Subcutaneous abdominal adipose tissue (tissue), 5 donors: ENCODE measurements at regions not wholly inside any gene's neighbourhood (a gene's known extent, or its start where the extent isn't known, plus 50 kb on each side); places are given as distances from the start of the nearest gene placed in this dataset.

Experiments used
- H3K27ac ChIP-seq: one replicate; pipeline ENCODE4 v1.7.0; 2013; ENCODE audit warnings: low read depth, mild to moderate bottlenecking, inconsistent platforms, low read length, moderate library complexity
- H3K27me3 ChIP-seq, 5 donors: one replicate each; pipeline ENCODE4 v1.7.0; 2013; ENCODE audit warnings: low read length in 5 of 5, inconsistent platforms in 1 of 5; ENCODE audit not compliant: control insufficient read depth in 5 of 5, insufficient read depth in 4 of 5
- H3K36me3 ChIP-seq, 5 donors: one replicate each; pipeline ENCODE4 v1.7.0; 2013; ENCODE audit warnings: low read length in 5 of 5; ENCODE audit not compliant: control insufficient read depth in 5 of 5, insufficient read depth in 5 of 5
- H3K4me1 ChIP-seq, 5 donors: one replicate each; pipeline ENCODE4 v1.7.0; 2013; ENCODE audit warnings: low read length in 5 of 5, mild to moderate bottlenecking in 3 of 5, moderate library complexity in 1 of 5; ENCODE audit not compliant: control insufficient read depth in 5 of 5, insufficient read depth in 5 of 5
- H3K4me3 ChIP-seq, 5 donors: one replicate each; pipeline ENCODE4 v1.7.0; 2013; ENCODE audit warnings: low read length in 5 of 5, low read depth in 1 of 5
- H3K9ac ChIP-seq, 5 donors: one replicate each; pipeline ENCODE4 v1.7.0; 2013; ENCODE audit warnings: low read length in 5 of 5, mild to moderate bottlenecking in 4 of 5, moderate library complexity in 3 of 5
- H3K9me3 ChIP-seq, 5 donors: one replicate each; pipeline ENCODE4 v1.7.0; 2013; ENCODE audit warnings: low read length in 5 of 5; ENCODE audit not compliant: control insufficient read depth in 5 of 5
- donor health status: healthy.
- donor health status: healthy.
- donor health status: healthy.
- donor health status: healthy.
- donor health status: healthy.

GRCh38 chr9:36779582-36779981 lies 206.9 kb downstream of the MELK start:
- Histone ChIP-seq H3K4me3 (no peak overlapping the region), H3K9me3 (no peaks in the 10 kb centered on the region), H3K27ac (no peak overlapping the region), H3K27me3 (peaks cover 0 to 25% (median 15%) of the 10 kb centered on the region in 5 donors), H3K4me1 (peaks cover 0 to 34% (median 3%) of the 10 kb centered on the region in 5 donors), H3K9ac (no peak overlapping the region), H3K36me3 (no peaks in the 10 kb centered on the region)

- H3K9me3 ChIP-seq = no peaks in the 10 kb centered on the region
- H3K36me3 ChIP-seq = no peaks in the 10 kb centered on the region
- peaks cover 0 to 25% (median 15%) of the 10 kb centered on the region in 5 donors for H3K27me3 ChIP-seq
- peaks cover 0 to 34% (median 3%) of the 10 kb centered on the region in 5 donors for H3K4me1 ChIP-seq
- no peak overlapping the region for H3K9ac ChIP-seq
- no peak overlapping the region for H3K27ac ChIP-seq
- H3K4me3 ChIP-seq = no peak overlapping the region
These were observed 207.5 kb downstream of the MELK start for GRCh38 chr9:36780186-36780585.

- peaks cover 0 to 34% (median 3%) of the 10 kb centered on the region in 5 donors for H3K4me1 ChIP-seq
- peaks cover 0 to 20% (median 10%) of the 10 kb centered on the region in 5 donors for H3K27me3 ChIP-seq
- no peaks in the 10 kb centered on the region for H3K36me3 ChIP-seq
- no peak overlapping the region for H3K27ac ChIP-seq
- H3K9me3 ChIP-seq = no peaks in the 10 kb centered on the region
- no peak overlapping the region for H3K4me3 ChIP-seq
- no peak overlapping the region for H3K9ac ChIP-seq
These were observed 208.8 kb downstream of the MELK start for GRCh38 chr9:36781533-36781932.
